ENCODE measurements at regions not wholly inside any gene's neighbourhood (a gene's known extent, or its start where the extent isn't known, plus 50 kb on each side); places are given as distances from the start of the nearest gene placed in this dataset.

DNA sequence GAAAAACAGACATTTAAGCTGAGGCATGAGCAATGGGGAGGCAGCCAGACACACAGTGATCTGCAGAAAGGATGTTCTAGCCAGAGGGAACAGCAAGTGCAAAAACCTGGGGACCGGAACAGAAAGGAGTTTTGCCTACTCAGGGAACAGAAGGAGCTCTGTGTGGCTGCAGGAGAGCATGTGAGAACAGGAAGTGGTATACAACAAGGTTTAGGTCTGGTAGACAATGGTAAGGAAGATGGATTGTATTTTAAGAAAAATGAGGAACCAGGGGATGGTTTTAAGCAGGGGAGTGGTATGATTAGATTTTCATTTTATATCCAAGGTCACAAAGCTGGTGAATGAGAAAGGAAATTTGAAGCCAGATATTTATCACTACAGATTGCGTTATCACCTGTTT, 157.5 kb downstream of the UNC5CL start:
- Histone ChIP-seq H3K27ac (ENCODE audit: control insufficient read depth, insufficient read depth, low read length) (no peak overlapping the region), H3K36me3 (ENCODE audit: control insufficient read depth in 2 of 2, extremely low read depth in 1 of 2, insufficient read depth in 2 of 2, low read length in 2 of 2) (no peaks in the 10 kb centered on the region), H4K20me1 (ENCODE audit: control insufficient read depth, extremely low read depth, insufficient read depth, low read length) (no peaks in the 10 kb centered on the region), H3K4me3 (ENCODE audit: control insufficient read depth in 2 of 3, extremely low read depth in 1 of 3, insufficient read depth in 2 of 3, low read depth in 1 of 3, low read length in 3 of 3) (no peak overlapping the region), H3K9ac (ENCODE audit: control insufficient read depth, extremely low read depth, insufficient read depth, low read length) (no peak overlapping the region), H3K9me1 (ENCODE audit: control insufficient read depth, extremely low read depth, insufficient read depth, low read length) (no peaks in the 10 kb centered on the region), H3K4me1 (ENCODE audit: control insufficient read depth, extremely low read depth, insufficient read depth, low read length) (peaks cover 10% of the 10 kb centered on the region), H3K79me2 (ENCODE audit: control insufficient read depth, insufficient read depth, low read length) (no peaks in the 10 kb centered on the region), H2AFZ (ENCODE audit: control insufficient read depth, low read length) (no peak overlapping the region), H3K27me3 (ENCODE audit: control insufficient read depth, extremely low read depth, insufficient read depth, low read length) (no peaks in the 10 kb centered on the region), H3K9me3 (ENCODE audit: control insufficient read depth, low read depth, low read length) (no peaks in the 10 kb centered on the region), H3K4me2 (ENCODE audit: control insufficient read depth, extremely low read depth, insufficient read depth, low read depth, low read length) (no peak overlapping the region)
- FAIRE-seq (no peak), DNase-seq (ENCODE audit: low read depth, low spot score) (no peak)
- TF ChIP-seq, protein P1, sequence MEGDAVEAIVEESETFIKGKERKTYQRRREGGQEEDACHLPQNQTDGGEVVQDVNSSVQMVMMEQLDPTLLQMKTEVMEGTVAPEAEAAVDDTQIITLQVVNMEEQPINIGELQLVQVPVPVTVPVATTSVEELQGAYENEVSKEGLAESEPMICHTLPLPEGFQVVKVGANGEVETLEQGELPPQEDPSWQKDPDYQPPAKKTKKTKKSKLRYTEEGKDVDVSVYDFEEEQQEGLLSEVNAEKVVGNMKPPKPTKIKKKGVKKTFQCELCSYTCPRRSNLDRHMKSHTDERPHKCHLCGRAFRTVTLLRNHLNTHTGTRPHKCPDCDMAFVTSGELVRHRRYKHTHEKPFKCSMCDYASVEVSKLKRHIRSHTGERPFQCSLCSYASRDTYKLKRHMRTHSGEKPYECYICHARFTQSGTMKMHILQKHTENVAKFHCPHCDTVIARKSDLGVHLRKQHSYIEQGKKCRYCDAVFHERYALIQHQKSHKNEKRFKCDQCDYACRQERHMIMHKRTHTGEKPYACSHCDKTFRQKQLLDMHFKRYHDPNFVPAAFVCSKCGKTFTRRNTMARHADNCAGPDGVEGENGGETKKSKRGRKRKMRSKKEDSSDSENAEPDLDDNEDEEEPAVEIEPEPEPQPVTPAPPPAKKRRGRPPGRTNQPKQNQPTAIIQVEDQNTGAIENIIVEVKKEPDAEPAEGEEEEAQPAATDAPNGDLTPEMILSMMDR (optimal IDR thresholded peaks at IDR 0.05 in 1 of 3, IDR thresholded peaks at IDR 0.05 in 1 of 3, conservative IDR thresholded peaks at IDR 0.05 in 1 of 3; ENCODE audit: extremely low read depth in 1 of 3, insufficient read depth in 2 of 3, low read length in 3 of 3): no peak
- TF ChIP-seq EZH2 (IDR thresholded peaks at IDR 0.05; ENCODE audit: low read length): no peak
- dilution Hi-C loops (cut with MboI; ENCODE audit: extremely low pct_ligation_motif_present, low sequenced_read_pairs): no loop called here

DNA sequence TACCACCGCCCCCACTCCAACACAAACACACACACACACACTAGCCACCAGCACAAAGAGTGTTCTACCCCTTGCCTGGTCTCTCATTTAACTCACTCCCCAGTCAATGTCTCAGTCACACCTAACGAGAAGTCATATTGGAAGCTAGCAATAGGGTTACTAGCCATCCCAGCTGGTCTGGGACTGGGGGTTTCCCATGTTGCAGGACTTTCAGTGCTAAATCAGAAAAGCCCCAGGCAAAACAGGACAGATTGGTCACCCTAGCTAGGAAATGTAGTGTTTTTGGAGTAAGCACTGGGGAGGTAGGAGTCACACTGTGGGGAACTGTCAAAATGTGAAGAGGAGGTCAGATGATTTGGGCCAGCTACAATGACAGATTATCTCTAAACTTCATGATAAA, 158.1 kb downstream of the UNC5CL start:
- no peaks in the 10 kb centered on the region for H3K79me2 ChIP-seq (ENCODE audit: control insufficient read depth, insufficient read depth, low read length)
- H2AFZ ChIP-seq (ENCODE audit: control insufficient read depth, low read length): no peak overlapping the region
- FAIRE-seq (no peak), DNase-seq (ENCODE audit: low read depth, low spot score) (no peak)
- peaks cover 10% of the 10 kb centered on the region for H3K4me1 ChIP-seq (ENCODE audit: control insufficient read depth, extremely low read depth, insufficient read depth, low read length)
- H3K27ac ChIP-seq (ENCODE audit: control insufficient read depth, insufficient read depth, low read length): no peak overlapping the region
- TF ChIP-seq EZH2 (IDR thresholded peaks at IDR 0.05; ENCODE audit: low read length): no peak
- TF ChIP-seq, protein P1 (optimal IDR thresholded peaks at IDR 0.05 in 1 of 3, IDR thresholded peaks at IDR 0.05 in 1 of 3, conservative IDR thresholded peaks at IDR 0.05 in 1 of 3; ENCODE audit: extremely low read depth in 1 of 3, insufficient read depth in 2 of 3, low read length in 3 of 3): no peak
- no peaks in the 10 kb centered on the region for H3K9me1 ChIP-seq (ENCODE audit: control insufficient read depth, extremely low read depth, insufficient read depth, low read length)
- H3K9ac ChIP-seq (ENCODE audit: control insufficient read depth, extremely low read depth, insufficient read depth, low read length): no peak overlapping the region
- no peak overlapping the region for H3K4me3 ChIP-seq (ENCODE audit: control insufficient read depth in 2 of 3, extremely low read depth in 1 of 3, insufficient read depth in 2 of 3, low read depth in 1 of 3, low read length in 3 of 3)
- H3K9me3 ChIP-seq (ENCODE audit: control insufficient read depth, low read depth, low read length): no peaks in the 10 kb centered on the region
- H3K36me3 ChIP-seq (ENCODE audit: control insufficient read depth in 2 of 2, extremely low read depth in 1 of 2, insufficient read depth in 2 of 2, low read length in 2 of 2): no peaks in the 10 kb centered on the region
- dilution Hi-C loops (cut with MboI; ENCODE audit: extremely low pct_ligation_motif_present, low sequenced_read_pairs): no loop called here
- no peaks in the 10 kb centered on the region for H3K27me3 ChIP-seq (ENCODE audit: control insufficient read depth, extremely low read depth, insufficient read depth, low read length)
- no peaks in the 10 kb centered on the region for H4K20me1 ChIP-seq (ENCODE audit: control insufficient read depth, extremely low read depth, insufficient read depth, low read length)
- H3K4me2 ChIP-seq (ENCODE audit: control insufficient read depth, extremely low read depth, insufficient read depth, low read depth, low read length): no peak overlapping the region
